Vagina (tissue), 2 donors: ENCODE measurements at regions not wholly inside any gene's neighbourhood (a gene's known extent, or its start where the extent isn't known, plus 50 kb on each side); places are given as distances from the start of the nearest gene placed in this dataset.

Source experiments
- POLR2AphosphoS5 ChIP-seq, 2 donors: sonication (generic); formaldehyde crosslinking; IDR thresholded peaks; one replicate each; pipeline ENCODE4 v1.9.0; 2017; ENCODE audit warnings: antibody characterized with exemption in 2 of 2, mild to moderate bottlenecking in 2 of 2, low read depth in 1 of 2; ENCODE audit not compliant: insufficient read depth in 1 of 2
- TF ChIP-seq, protein P1 (sequence below), 3 experiments: fragments of 450-650 bp in 2 of 3; fragments of 200-600 bp in 1 of 3; sonication (generic) in 1 of 3; IDR thresholded peaks; one replicate each; pipeline ENCODE4 v1.5.1; 2017 to 2019; ENCODE audit warnings: antibody characterized with exemption in 3 of 3, mild to moderate bottlenecking in 2 of 3, moderate library complexity in 2 of 3

GRCh38 chr5:168013546-168013945 lies 277.9 kb upstream of the WWC1 start:
- TF ChIP-seq, protein P1, sequence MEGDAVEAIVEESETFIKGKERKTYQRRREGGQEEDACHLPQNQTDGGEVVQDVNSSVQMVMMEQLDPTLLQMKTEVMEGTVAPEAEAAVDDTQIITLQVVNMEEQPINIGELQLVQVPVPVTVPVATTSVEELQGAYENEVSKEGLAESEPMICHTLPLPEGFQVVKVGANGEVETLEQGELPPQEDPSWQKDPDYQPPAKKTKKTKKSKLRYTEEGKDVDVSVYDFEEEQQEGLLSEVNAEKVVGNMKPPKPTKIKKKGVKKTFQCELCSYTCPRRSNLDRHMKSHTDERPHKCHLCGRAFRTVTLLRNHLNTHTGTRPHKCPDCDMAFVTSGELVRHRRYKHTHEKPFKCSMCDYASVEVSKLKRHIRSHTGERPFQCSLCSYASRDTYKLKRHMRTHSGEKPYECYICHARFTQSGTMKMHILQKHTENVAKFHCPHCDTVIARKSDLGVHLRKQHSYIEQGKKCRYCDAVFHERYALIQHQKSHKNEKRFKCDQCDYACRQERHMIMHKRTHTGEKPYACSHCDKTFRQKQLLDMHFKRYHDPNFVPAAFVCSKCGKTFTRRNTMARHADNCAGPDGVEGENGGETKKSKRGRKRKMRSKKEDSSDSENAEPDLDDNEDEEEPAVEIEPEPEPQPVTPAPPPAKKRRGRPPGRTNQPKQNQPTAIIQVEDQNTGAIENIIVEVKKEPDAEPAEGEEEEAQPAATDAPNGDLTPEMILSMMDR (IDR thresholded peaks at IDR 0.05) = no peak
- no peak for TF ChIP-seq POLR2AphosphoS5 (IDR thresholded peaks at IDR 0.05; ENCODE audit: insufficient read depth in 1 of 2, low read depth in 1 of 2)
